Vagina (tissue), 2 donors: ENCODE measurements at regions not wholly inside any gene's neighbourhood (a gene's known extent, or its start where the extent isn't known, plus 50 kb on each side); places are given as distances from the start of the nearest gene placed in this dataset.

Source experiments
- CTCF ChIP-seq, 3 experiments: fragments of 450-650 bp in 2 of 3; fragments of 200-600 bp in 1 of 3; sonication (generic) in 1 of 3; IDR thresholded peaks; one replicate each; pipeline ENCODE4 v1.5.1; 2017 to 2019; ENCODE audit warnings: antibody characterized with exemption in 3 of 3, mild to moderate bottlenecking in 2 of 3, moderate library complexity in 2 of 3
- POLR2A ChIP-seq, 2 donors: fragments of 450-650 bp; IDR thresholded peaks; one replicate each; pipeline ENCODE4 v1.6.1; 2017; ENCODE audit warnings: antibody characterized with exemption in 2 of 2, mild to moderate bottlenecking in 2 of 2, moderate library complexity in 2 of 2
- POLR2AphosphoS5 ChIP-seq, 2 donors: sonication (generic); formaldehyde crosslinking; IDR thresholded peaks; one replicate each; pipeline ENCODE4 v1.9.0; 2017; ENCODE audit warnings: antibody characterized with exemption in 2 of 2, mild to moderate bottlenecking in 2 of 2, low read depth in 1 of 2; ENCODE audit not compliant: insufficient read depth in 1 of 2

- TF ChIP-seq CTCF (IDR thresholded peaks at IDR 0.05) (no peak), POLR2A (IDR thresholded peaks at IDR 0.05) (no peak), POLR2AphosphoS5 (IDR thresholded peaks at IDR 0.05; ENCODE audit: insufficient read depth in 1 of 2, low read depth in 1 of 2) (no peak)
Observed at GRCh38 chr18:11309172-11309571, 159.8 kb upstream of the PIEZO2 start.
